IMR-90 (cell line): ENCODE measurements at regions not wholly inside any gene's neighbourhood (a gene's known extent, or its start where the extent isn't known, plus 50 kb on each side); places are given as distances from the start of the nearest gene placed in this dataset.
"Not testable (repeated sequence)": the region's sequence is repeated elsewhere in the genome, so short reads cannot be mapped to it uniquely, and the experiment has no call there.

ENCODE experiments used
- ATAC-seq: fragments of 200-7000 bp; cut with Tn5 transposase; 2 replicates; pipeline ENCODE4 v1.9.1; 2020; ENCODE audit warnings: low read depth, mild to moderate bottlenecking, moderate library complexity
- BruUV-seq: library from RNA; stranded (reverse); fragments of 400-500 nt; replicated peaks from 2 replicates; lab custom pipeline; 2021; lab: Mats Ljungman, UMichigan
- CTCF ChIA-PET: fragments of 300-600 bp; formaldehyde crosslinking; extraction: SDS; loops from one replicate; lab custom pipeline; 2021; ENCODE audit warnings: antibody characterized with exemption; lab: Yijun Ruan, JAX
- POLR2A ChIA-PET: fragments of 300-600 bp; sonication (Branson Sonifier 250); formaldehyde crosslinking; loops from one replicate; lab custom pipeline; 2022; ENCODE audit warnings: antibody characterized with exemption; ENCODE audit not compliant: unreplicated experiment; lab: Charles Lee
- DNase-seq: peaks from one replicate; pipeline ENCODE4 v3.0.0; 2013
- H2AFZ ChIP-seq: replicated peaks from 2 replicates; pipeline ENCODE3; 2013; ENCODE audit warnings: low read length, mild to moderate bottlenecking; ENCODE audit not compliant: poor library complexity
- H2AK5ac ChIP-seq: 2 replicates; pipeline ENCODE4 v1.6.1; 2013; ENCODE audit warnings: low read depth, low read length, inconsistent platforms
- H2AK9ac ChIP-seq: replicated peaks from 2 replicates; pipeline ENCODE3; 2013; ENCODE audit warnings: mild to moderate bottlenecking, low read depth, low read length, moderate library complexity; ENCODE audit not compliant: poor library complexity
- H2BK120ac ChIP-seq: 2 replicates; pipeline ENCODE4 v1.6.1; 2013; ENCODE audit warnings: low read depth, low read length, inconsistent platforms
- H2BK15ac ChIP-seq: 3 replicates; pipeline ENCODE4 v1.6.1; 2013; ENCODE audit warnings: low read depth, low read length, inconsistent platforms
- H2BK20ac ChIP-seq: 2 replicates; pipeline ENCODE4 v1.6.1; 2013; ENCODE audit warnings: low read depth, mild to moderate bottlenecking, inconsistent platforms, low read length, moderate library complexity
- H2BK5ac ChIP-seq: 2 replicates; pipeline ENCODE4 v1.6.1; 2013; ENCODE audit warnings: mild to moderate bottlenecking, low read depth, low read length, inconsistent platforms; ENCODE audit not compliant: poor library complexity, severe bottlenecking
- H3K14ac ChIP-seq: replicated peaks from 2 replicates; pipeline ENCODE4 v1.6.1; 2013; ENCODE audit warnings: low read depth, low read length, inconsistent platforms
- H3K18ac ChIP-seq: 2 replicates; pipeline ENCODE4 v1.6.1; 2013; ENCODE audit warnings: low read depth, low read length, control low read depth
- H3K23ac ChIP-seq: 2 replicates; pipeline ENCODE4 v1.6.1; 2013; ENCODE audit warnings: low read depth, low read length, inconsistent platforms
- H3K27ac ChIP-seq: 2 replicates; pipeline ENCODE4 v1.5.1; 2013; ENCODE audit warnings: mild to moderate bottlenecking, control low read depth, low read length; ENCODE audit not compliant: insufficient read depth
- H3K27me3 ChIP-seq: 2 replicates; pipeline ENCODE4 v1.6.1; 2013; ENCODE audit warnings: low read length; ENCODE audit not compliant: control insufficient read depth, insufficient read depth
- H3K36me3 ChIP-seq: 2 replicates; pipeline ENCODE4 v1.6.1; 2013; ENCODE audit warnings: low read length, mixed read lengths; ENCODE audit not compliant: control insufficient read depth, insufficient read depth
- H3K4ac ChIP-seq: 2 replicates; pipeline ENCODE4 v1.6.1; 2013; ENCODE audit warnings: low read depth, low read length, inconsistent platforms
- H3K4me1 ChIP-seq: 2 replicates; pipeline ENCODE4 v1.6.1; 2013; ENCODE audit warnings: low read length, mixed read lengths; ENCODE audit not compliant: control insufficient read depth, insufficient read depth
- H3K4me2 ChIP-seq: 2 replicates; pipeline ENCODE4 v1.6.1; 2013; ENCODE audit warnings: low read depth, mild to moderate bottlenecking, control low read depth, low read length, moderate library complexity
- H3K4me3 ChIP-seq: 2 replicates; pipeline ENCODE4 v1.5.1; 2013; ENCODE audit warnings: low read depth, mild to moderate bottlenecking, control low read depth, low read length, moderate library complexity; ENCODE audit not compliant: insufficient read depth
- H3K56ac ChIP-seq: 2 replicates; pipeline ENCODE4 v1.6.1; 2013; ENCODE audit warnings: low read length, inconsistent platforms; ENCODE audit not compliant: insufficient read depth; ENCODE audit errors: extremely low read depth
- H3K79me1 ChIP-seq, 2 experiments: 2 replicates each; pipeline ENCODE4 v1.6.1; 2013; ENCODE audit warnings: low read length in 2 of 2, inconsistent platforms in 1 of 2, low read depth in 1 of 2
- H3K9ac ChIP-seq: 2 replicates; pipeline ENCODE4 v1.6.1; 2013; ENCODE audit warnings: low read depth, low read length, control low read depth
- H3K9me1 ChIP-seq: 2 replicates; pipeline ENCODE4 v1.6.1; 2013; ENCODE audit warnings: low read length, inconsistent platforms; ENCODE audit not compliant: insufficient read depth
- H3K9me3 ChIP-seq: 2 replicates; pipeline ENCODE4 v1.6.1; 2013; ENCODE audit warnings: low read length; ENCODE audit not compliant: control insufficient read depth, insufficient read depth
- H4K20me1 ChIP-seq: 2 replicates; pipeline ENCODE4 v1.6.1; 2013; ENCODE audit warnings: low read length, inconsistent platforms; ENCODE audit not compliant: insufficient read depth
- H4K5ac ChIP-seq: 2 replicates; pipeline ENCODE4 v1.6.1; 2013; ENCODE audit warnings: mild to moderate bottlenecking, low read depth, low read length, control low read depth
- H4K8ac ChIP-seq, 2 experiments: 2 replicates each; pipeline ENCODE4 v1.6.1; 2013; ENCODE audit warnings: low read depth in 2 of 2, low read length in 2 of 2, control low read depth in 1 of 2, inconsistent platforms in 1 of 2
- H4K91ac ChIP-seq: 2 replicates; pipeline ENCODE4 v1.6.1; 2013; ENCODE audit warnings: low read depth, low read length, inconsistent platforms; ENCODE audit not compliant: insufficient read depth
- WGBS, 2 experiments: methylation state at CpG; one replicate each; pipeline versions ENCODE4 v1.1.5 to v1.1.7; 2013; ENCODE audit warnings: missing lambda C conversion rate in 2 of 2; ENCODE audit not compliant: insufficient read length in 1 of 2; ENCODE audit errors: extremely low coverage in 2 of 2; 5-methylcytosine and 5-hydroxymethylcytosine counted together
- dilution Hi-C: fragments of 300-500 bp; cut with HindIII; formaldehyde crosslinking; loops from one replicate; pipeline ENCODE4 v1.14.3; 2018; ENCODE audit warnings: low sequenced_read_pairs; ENCODE audit not compliant: unreplicated experiment
- in situ Hi-C: fragments of 300-500 bp; cut with MboI; formaldehyde crosslinking; loops from 3 replicates; pipeline ENCODE4 v1.14.3; 2019; ENCODE audit warnings: low sequenced_read_pairs, inconsistent platforms, mixed read lengths
- intact Hi-C: fragments of 100-400 bp; cut with micrococcal nuclease; formaldehyde crosslinking; loops from 2 replicates; pipeline ENCODE4 v1.10.0; 2022

DNA sequence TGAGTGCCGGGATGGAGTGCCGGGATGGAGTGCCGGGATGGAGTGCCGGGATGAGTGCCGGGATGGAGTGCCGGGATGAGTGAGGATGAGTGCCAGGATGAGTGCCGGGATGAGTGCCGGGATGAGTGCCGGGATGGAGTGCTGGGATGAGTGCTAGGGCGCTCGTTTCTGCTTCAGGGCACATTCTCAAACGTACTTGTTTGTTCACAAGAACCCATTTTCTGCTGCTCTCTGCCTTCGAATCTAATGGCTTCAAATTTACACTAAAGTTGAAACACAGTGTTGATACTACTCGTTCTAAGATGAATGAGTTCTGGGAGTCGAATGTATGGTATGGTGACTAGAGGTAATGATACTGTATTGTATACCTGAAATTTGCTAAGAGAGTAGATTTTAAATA is 50.6 kb upstream of the HELT start:
- BruUV-seq, dilution Hi-C loops, H3K9me1 ChIP-seq, CTCF ChIA-PET, H4K91ac ChIP-seq, H2BK20ac ChIP-seq, H3K4me2 ChIP-seq, H2BK5ac ChIP-seq, H3K23ac ChIP-seq, H3K9me3 ChIP-seq, H3K36me3 ChIP-seq, POLR2A ChIA-PET, H4K5ac ChIP-seq, ATAC-seq, H4K8ac ChIP-seq, H3K27ac ChIP-seq, DNase-seq, H3K27me3 ChIP-seq, in situ Hi-C loops, H2BK15ac ChIP-seq, H3K4ac ChIP-seq, H2AFZ ChIP-seq, H3K4me1 ChIP-seq, H3K56ac ChIP-seq, intact Hi-C loops, H2AK9ac ChIP-seq, H2AK5ac ChIP-seq, H3K9ac ChIP-seq, H3K18ac ChIP-seq, H3K14ac ChIP-seq, H4K20me1 ChIP-seq, H2BK120ac ChIP-seq, H3K4me3 ChIP-seq, H3K79me1 ChIP-seq: not testable (repeated sequence)
- 38% methylated on average over 4 of the region's 15 CpGs; no CpG with 5 or more reads in 1 of the 2 experiments for WGBS, 2 experiments
